Peyer's patch (tissue), 4 donors: ENCODE measurements at regions not wholly inside any gene's neighbourhood (a gene's known extent, or its start where the extent isn't known, plus 50 kb on each side); places are given as distances from the start of the nearest gene placed in this dataset.

Experiments
- CTCF ChIP-seq, 6 experiments: fragments of 450-650 bp in 4 of 6; fragments of 200-600 bp in 2 of 6; sonication (generic) in 1 of 6; IDR thresholded peaks; one replicate each; pipeline ENCODE4 v1.5.1; 2017 to 2019; ENCODE audit warnings: antibody characterized with exemption in 6 of 6, mild to moderate bottlenecking in 3 of 6, moderate library complexity in 1 of 6
- POLR2A ChIP-seq, 2 donors: fragments of 450-650 bp; IDR thresholded peaks; one replicate each; pipeline ENCODE4 v1.5.1; 2017; ENCODE audit warnings: antibody characterized with exemption in 2 of 2, mild to moderate bottlenecking in 2 of 2, moderate library complexity in 2 of 2

- TF ChIP-seq CTCF (IDR thresholded peaks at IDR 0.05), result no peak
- TF ChIP-seq POLR2A (IDR thresholded peaks at IDR 0.05), result no peak
These were observed 188.7 kb upstream of the ARID2 start for GRCh38 chr12:45540661-45541341.
